Erythroblast (primary cell): ENCODE measurements at regions not wholly inside any gene's neighbourhood (a gene's known extent, or its start where the extent isn't known, plus 50 kb on each side); places are given as distances from the start of the nearest gene placed in this dataset.

ENCODE experiments used
- GATA1 ChIP-seq: IDR thresholded peaks from 2 replicates; pipeline ENCODE4 v1.6.1; 2011; ENCODE audit warnings: low read depth, mild to moderate bottlenecking, control low read depth, low read length, moderate library complexity
- POLR2A ChIP-seq: IDR thresholded peaks from 2 replicates; pipeline ENCODE4 v1.6.1; 2011; ENCODE audit warnings: mild to moderate bottlenecking, low read length

GRCh38 chr4:86512631-86513030 lies 81.5 kb upstream of the PTPN13 start:
- no peak for TF ChIP-seq POLR2A
- no peak for TF ChIP-seq GATA1
